ENCODE measurements at regions not wholly inside any gene's neighbourhood (a gene's known extent, or its start where the extent isn't known, plus 50 kb on each side); places are given as distances from the start of the nearest gene placed in this dataset.

DNA sequence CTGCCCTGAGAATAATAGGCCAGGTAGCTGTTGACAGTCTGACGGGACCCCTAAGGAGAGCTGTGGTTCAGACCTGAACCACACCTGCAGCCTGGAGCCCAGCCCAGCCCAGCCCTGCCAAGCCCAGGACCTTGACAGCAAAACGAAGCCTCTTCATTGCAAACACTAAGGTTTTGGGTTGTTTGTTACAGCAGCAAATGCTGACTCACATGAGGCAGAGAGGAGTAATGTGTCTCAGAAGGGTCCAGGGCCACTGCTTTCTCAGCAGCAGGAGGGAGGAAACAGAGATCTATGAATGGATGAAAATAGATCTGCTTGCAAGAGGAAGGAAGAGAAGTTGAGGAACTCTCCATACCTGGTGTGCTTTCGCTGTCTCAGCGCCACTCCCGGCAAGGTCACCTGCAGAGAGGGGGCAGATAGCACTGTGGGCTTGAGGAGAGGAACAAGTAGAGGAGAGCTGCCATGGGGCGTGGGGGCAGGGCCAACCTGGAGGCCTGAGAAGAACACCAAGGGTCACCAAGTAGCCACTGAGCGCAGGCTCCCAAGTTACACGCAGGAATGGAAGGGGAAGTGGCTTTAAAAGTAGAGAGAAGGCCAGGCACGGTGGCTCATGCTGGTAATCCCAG, 127.2 kb downstream of the ZNF281 start:
- no peaks in the 10 kb centered on the region for H3K4me1 ChIP-seq (ENCODE audit: control insufficient read depth, insufficient read depth, low read length)
- H3K27me3 ChIP-seq (ENCODE audit: control insufficient read depth in 1 of 2, insufficient read depth in 2 of 2, low read length in 2 of 2): no peaks in the 10 kb centered on the region
- H3K4me3 ChIP-seq (ENCODE audit: low read length in 2 of 2): no peak overlapping the region
- H3K27ac ChIP-seq (ENCODE audit: low read length): no peak overlapping the region
- H3K9ac ChIP-seq (ENCODE audit: low read length in 2 of 2): no peak overlapping the region
- H3K36me3 ChIP-seq (ENCODE audit: control insufficient read depth in 2 of 2, insufficient read depth in 2 of 2, low read length in 2 of 2): no peaks in the 10 kb centered on the region
- no peaks in the 10 kb centered on the region for H3K9me3 ChIP-seq (ENCODE audit: control insufficient read depth in 2 of 2, low read length in 2 of 2)

DNA sequence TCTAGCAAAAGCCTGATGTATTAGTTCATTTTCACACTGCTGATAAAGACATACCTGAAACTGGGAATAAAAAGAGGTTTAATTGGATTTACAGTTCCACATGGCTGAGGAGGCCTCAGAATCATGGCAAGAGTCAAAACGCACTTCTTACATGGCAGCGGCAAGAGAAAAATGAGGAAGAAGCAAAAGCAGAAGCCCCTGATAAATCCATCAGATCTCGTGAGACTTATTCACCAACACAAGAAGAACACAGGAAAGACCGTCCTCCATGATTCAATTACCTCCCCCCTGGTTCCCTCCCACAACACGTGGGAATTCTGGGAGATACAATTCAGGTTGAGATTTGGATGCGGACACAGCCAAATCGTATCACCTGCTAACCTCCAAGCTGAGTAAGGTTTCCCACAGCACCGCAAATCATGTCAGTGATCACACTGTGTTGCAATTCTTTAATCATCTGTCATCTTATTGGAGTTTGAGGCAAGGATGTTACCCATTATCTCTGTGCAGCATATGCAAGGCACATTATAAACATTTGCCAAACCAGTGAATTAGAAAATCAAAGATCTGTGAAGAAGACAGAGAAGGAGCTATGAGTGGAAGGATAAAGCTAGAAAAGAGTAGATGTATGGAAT, 128.5 kb downstream of the ZNF281 start:
- Histone ChIP-seq H3K4me3 (ENCODE audit: low read length in 2 of 2) (no peak overlapping the region), H3K4me1 (ENCODE audit: control insufficient read depth, insufficient read depth, low read length) (no peaks in the 10 kb centered on the region), H3K9me3 (ENCODE audit: control insufficient read depth in 2 of 2, low read length in 2 of 2) (no peaks in the 10 kb centered on the region), H3K27ac (ENCODE audit: low read length) (no peak overlapping the region), H3K27me3 (ENCODE audit: control insufficient read depth in 1 of 2, insufficient read depth in 2 of 2, low read length in 2 of 2) (no peaks in the 10 kb centered on the region), H3K36me3 (ENCODE audit: control insufficient read depth in 2 of 2, insufficient read depth in 2 of 2, low read length in 2 of 2) (no peaks in the 10 kb centered on the region), H3K9ac (ENCODE audit: low read length in 2 of 2) (no peak overlapping the region)

DNA sequence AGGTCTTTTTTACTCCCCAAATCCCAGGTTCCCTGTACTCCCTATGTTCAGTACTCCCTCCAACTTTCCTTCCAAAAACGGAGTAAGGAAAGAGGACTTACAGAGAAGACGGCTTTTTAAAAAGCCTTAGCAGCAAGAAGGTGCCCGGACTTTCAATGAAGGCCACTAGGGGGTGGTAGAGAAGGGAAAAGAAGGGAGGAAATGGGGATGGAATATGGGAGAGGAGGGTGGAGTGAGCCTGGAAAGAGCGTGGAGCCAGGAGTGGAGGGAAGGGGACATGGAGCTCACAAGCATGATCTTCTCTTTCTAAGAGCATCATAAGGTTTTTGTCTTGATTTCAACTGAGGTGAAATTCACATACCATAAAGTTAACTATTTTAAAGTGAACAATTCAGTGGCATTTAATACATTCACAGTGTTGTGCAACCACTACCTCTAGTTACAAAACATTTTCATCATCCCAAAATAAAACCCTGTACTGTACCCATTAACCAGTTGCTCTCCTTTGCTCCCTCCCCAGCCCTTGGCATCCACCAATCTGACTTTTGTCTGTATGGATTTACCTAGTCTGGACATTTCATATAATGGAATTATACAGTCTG, 129.9 kb downstream of the ZNF281 start:
- H3K9ac ChIP-seq (ENCODE audit: low read length in 2 of 2): no peak overlapping the region
- no peaks in the 10 kb centered on the region for H3K4me1 ChIP-seq (ENCODE audit: control insufficient read depth, insufficient read depth, low read length)
- H3K27ac ChIP-seq (ENCODE audit: low read length): no peak overlapping the region
- no peaks in the 10 kb centered on the region for H3K9me3 ChIP-seq (ENCODE audit: control insufficient read depth in 2 of 2, low read length in 2 of 2)
- no peaks in the 10 kb centered on the region for H3K27me3 ChIP-seq (ENCODE audit: control insufficient read depth in 1 of 2, insufficient read depth in 2 of 2, low read length in 2 of 2)
- no peaks in the 10 kb centered on the region for H3K36me3 ChIP-seq (ENCODE audit: control insufficient read depth in 2 of 2, insufficient read depth in 2 of 2, low read length in 2 of 2)
- H3K4me3 ChIP-seq (ENCODE audit: low read length in 2 of 2): no peak overlapping the region

DNA sequence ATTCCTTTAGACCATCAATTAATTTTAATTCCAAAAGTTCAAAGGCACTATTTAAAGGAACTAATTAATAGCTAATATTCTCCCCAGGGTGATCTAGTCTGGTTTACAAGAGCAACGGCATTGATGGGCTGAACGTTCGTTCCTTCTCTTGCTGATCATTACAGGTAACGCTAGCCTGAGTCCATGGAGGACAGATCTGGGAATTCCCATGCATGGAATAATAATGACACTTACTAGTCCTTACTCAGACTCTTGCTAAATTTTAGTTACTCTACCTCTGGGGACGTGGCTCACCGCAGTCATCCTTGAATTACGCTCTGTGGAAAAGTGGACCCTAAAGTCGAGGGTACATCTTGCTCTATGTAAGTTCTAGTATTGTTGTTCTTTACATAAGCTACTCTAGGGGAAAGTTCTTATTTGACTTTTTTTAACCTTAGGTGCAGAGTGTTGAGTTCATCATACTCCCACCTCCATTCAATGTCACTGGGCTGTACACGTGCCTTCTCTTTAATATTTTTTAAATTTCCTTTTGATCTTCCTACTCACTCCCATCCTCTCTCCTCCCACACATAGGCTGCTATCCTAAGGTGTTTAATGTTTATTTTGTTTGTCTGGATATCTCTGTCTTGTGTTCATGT, 133.9 kb downstream of the ZNF281 start:
- Histone ChIP-seq H3K4me3 (ENCODE audit: low read length in 2 of 2) (no peak overlapping the region), H3K36me3 (ENCODE audit: control insufficient read depth in 2 of 2, insufficient read depth in 2 of 2, low read length in 2 of 2) (no peaks in the 10 kb centered on the region), H3K9me3 (ENCODE audit: control insufficient read depth in 2 of 2, low read length in 2 of 2) (no peaks in the 10 kb centered on the region), H3K9ac (ENCODE audit: low read length in 2 of 2) (no peak overlapping the region), H3K4me1 (ENCODE audit: control insufficient read depth, insufficient read depth, low read length) (no peaks in the 10 kb centered on the region), H3K27ac (ENCODE audit: low read length) (no peak overlapping the region), H3K27me3 (ENCODE audit: control insufficient read depth in 1 of 2, insufficient read depth in 2 of 2, low read length in 2 of 2) (no peaks in the 10 kb centered on the region)

DNA sequence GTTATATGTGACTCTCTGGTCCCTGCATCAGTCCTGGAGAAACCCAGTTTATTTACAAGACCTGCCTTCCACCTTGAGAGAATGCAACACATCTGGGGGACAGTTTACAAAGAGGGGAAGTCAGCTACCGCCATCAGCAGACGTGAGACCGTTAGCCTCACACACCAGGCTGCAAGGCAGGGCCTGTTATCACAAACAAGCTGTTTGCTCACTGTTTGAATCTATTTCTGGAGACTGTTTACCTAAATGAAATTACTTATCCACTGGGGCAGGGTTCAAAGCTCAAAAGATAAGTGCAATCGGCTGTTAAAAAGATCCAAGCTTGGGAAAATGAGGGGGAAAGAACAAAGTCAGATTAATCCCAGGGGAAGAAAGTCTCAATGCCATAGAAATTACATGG, 134.4 kb downstream of the ZNF281 start:
- Histone ChIP-seq H3K4me1 (ENCODE audit: control insufficient read depth, insufficient read depth, low read length) (no peaks in the 10 kb centered on the region), H3K9me3 (ENCODE audit: control insufficient read depth in 2 of 2, low read length in 2 of 2) (no peaks in the 10 kb centered on the region), H3K27ac (ENCODE audit: low read length) (no peak overlapping the region), H3K27me3 (ENCODE audit: control insufficient read depth in 1 of 2, insufficient read depth in 2 of 2, low read length in 2 of 2) (no peaks in the 10 kb centered on the region), H3K9ac (ENCODE audit: low read length in 2 of 2) (no peak overlapping the region), H3K4me3 (ENCODE audit: low read length in 2 of 2) (no peak overlapping the region), H3K36me3 (ENCODE audit: control insufficient read depth in 2 of 2, insufficient read depth in 2 of 2, low read length in 2 of 2) (no peaks in the 10 kb centered on the region)

DNA sequence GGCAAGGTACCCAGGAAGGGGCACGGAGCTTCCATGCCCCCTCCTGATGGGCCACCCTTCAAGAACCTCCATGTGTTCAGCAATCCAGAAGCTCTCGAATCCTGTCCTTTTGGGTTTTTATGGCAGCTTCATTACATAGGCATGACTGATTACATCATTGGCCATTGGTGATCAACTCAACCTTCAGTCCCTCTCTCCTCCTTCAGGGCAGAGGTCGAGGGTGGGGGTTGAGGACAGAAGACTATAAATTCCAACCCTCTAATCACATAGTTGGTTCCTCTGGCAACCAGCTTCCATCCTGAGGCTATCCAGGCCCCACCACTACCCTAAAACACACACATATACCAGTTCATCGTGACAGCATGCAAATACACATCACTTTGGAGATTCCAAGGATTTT, 135.7 kb downstream of the ZNF281 start:
- H3K9ac ChIP-seq (ENCODE audit: low read length in 2 of 2): no peak overlapping the region
- no peaks in the 10 kb centered on the region for H3K27me3 ChIP-seq (ENCODE audit: control insufficient read depth in 1 of 2, insufficient read depth in 2 of 2, low read length in 2 of 2)
- no peaks in the 10 kb centered on the region for H3K36me3 ChIP-seq (ENCODE audit: control insufficient read depth in 2 of 2, insufficient read depth in 2 of 2, low read length in 2 of 2)
- H3K4me1 ChIP-seq (ENCODE audit: control insufficient read depth, insufficient read depth, low read length): no peaks in the 10 kb centered on the region
- H3K9me3 ChIP-seq (ENCODE audit: control insufficient read depth in 2 of 2, low read length in 2 of 2): no peaks in the 10 kb centered on the region
- H3K4me3 ChIP-seq (ENCODE audit: low read length in 2 of 2): no peak overlapping the region
- no peak overlapping the region for H3K27ac ChIP-seq (ENCODE audit: low read length)

DNA sequence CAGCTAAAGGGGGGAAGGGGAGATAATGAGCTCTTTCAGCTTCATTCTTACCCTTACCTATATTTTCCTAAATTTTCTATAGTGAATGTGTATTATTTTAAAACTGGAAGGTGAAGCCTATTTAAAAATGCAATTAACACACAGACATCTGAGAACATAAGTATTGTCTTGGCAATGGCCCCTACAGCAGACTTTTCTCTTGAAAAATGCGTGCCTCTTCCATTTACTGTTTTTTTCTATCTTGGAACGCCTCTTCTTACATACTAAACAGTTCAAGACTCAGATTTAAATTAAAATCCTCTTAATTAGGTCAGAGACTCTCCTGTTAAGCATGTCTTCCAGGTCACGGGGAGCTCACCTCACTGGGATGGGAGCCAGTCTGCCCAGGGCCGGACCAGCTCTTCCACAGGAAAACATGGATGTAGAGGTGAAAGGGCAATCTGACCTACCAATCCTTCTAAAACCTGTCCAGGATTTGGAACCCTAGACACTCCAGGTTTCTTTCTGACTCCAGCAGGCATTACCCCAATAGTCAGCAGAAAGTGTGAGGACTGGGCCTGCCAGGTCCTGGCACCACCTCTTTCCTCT, 137.3 kb downstream of the ZNF281 start:
- Histone ChIP-seq H3K4me1 (ENCODE audit: control insufficient read depth, insufficient read depth, low read length) (no peaks in the 10 kb centered on the region), H3K36me3 (ENCODE audit: control insufficient read depth in 2 of 2, insufficient read depth in 2 of 2, low read length in 2 of 2) (no peaks in the 10 kb centered on the region), H3K27me3 (ENCODE audit: control insufficient read depth in 1 of 2, insufficient read depth in 2 of 2, low read length in 2 of 2) (no peaks in the 10 kb centered on the region), H3K27ac (ENCODE audit: low read length) (no peak overlapping the region), H3K9ac (ENCODE audit: low read length in 2 of 2) (no peak overlapping the region), H3K9me3 (ENCODE audit: control insufficient read depth in 2 of 2, low read length in 2 of 2) (no peaks in the 10 kb centered on the region), H3K4me3 (ENCODE audit: low read length in 2 of 2) (no peak overlapping the region)

DNA sequence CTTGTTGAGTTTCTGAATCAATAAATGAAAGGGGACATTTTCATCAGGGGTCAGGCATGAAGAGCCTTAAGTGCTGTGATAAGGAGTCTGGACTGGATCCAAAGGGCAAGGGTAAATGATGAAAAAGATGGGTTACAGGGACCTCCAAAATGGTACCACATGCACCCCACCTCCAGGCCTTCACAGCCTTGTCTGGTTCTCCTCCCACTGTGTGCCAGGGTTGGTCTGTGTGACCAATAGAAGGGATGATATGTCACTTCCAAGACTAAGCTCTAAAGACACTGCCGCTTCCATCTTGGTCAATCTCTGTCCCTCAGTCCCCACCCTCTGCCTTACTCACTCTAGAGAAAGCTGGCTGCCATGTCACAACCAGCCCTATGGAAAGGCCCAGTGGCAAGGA, 140.6 kb downstream of the ZNF281 start:
- Histone ChIP-seq H3K27me3 (ENCODE audit: control insufficient read depth in 1 of 2, insufficient read depth in 2 of 2, low read length in 2 of 2) (no peaks in the 10 kb centered on the region), H3K9ac (ENCODE audit: low read length in 2 of 2) (no peak overlapping the region), H3K27ac (ENCODE audit: low read length) (no peak overlapping the region), H3K4me3 (ENCODE audit: low read length in 2 of 2) (no peak overlapping the region), H3K4me1 (ENCODE audit: control insufficient read depth, insufficient read depth, low read length) (no peaks in the 10 kb centered on the region), H3K36me3 (ENCODE audit: control insufficient read depth in 2 of 2, insufficient read depth in 2 of 2, low read length in 2 of 2) (no peaks in the 10 kb centered on the region), H3K9me3 (ENCODE audit: control insufficient read depth in 2 of 2, low read length in 2 of 2) (no peaks in the 10 kb centered on the region)

DNA sequence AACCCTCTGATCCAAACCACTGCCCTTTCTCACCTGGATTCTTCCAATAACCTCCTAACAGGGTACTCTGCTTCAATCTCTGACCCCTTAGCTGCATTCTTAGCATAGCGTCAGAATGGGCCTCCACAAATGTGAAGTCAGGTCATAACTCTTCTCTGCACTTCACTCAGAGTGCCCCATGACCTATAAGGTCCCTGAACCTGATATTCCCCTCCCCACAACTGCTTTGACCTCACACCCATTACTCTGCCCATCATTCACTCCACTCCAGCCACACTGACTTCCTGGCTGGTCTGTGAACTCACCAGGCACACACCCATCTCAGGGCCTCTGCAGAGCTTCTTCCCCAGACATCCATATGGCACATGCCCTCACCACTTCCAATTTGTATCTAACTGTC, 141.9 kb downstream of the ZNF281 start:
- Histone ChIP-seq H3K4me1 (ENCODE audit: control insufficient read depth, insufficient read depth, low read length) (no peaks in the 10 kb centered on the region), H3K27me3 (ENCODE audit: control insufficient read depth in 1 of 2, insufficient read depth in 2 of 2, low read length in 2 of 2) (no peaks in the 10 kb centered on the region), H3K36me3 (ENCODE audit: control insufficient read depth in 2 of 2, insufficient read depth in 2 of 2, low read length in 2 of 2) (no peaks in the 10 kb centered on the region), H3K27ac (ENCODE audit: low read length) (no peak overlapping the region), H3K9ac (ENCODE audit: low read length in 2 of 2) (no peak overlapping the region), H3K9me3 (ENCODE audit: control insufficient read depth in 2 of 2, low read length in 2 of 2) (no peaks in the 10 kb centered on the region), H3K4me3 (ENCODE audit: low read length in 2 of 2) (no peak overlapping the region)

DNA sequence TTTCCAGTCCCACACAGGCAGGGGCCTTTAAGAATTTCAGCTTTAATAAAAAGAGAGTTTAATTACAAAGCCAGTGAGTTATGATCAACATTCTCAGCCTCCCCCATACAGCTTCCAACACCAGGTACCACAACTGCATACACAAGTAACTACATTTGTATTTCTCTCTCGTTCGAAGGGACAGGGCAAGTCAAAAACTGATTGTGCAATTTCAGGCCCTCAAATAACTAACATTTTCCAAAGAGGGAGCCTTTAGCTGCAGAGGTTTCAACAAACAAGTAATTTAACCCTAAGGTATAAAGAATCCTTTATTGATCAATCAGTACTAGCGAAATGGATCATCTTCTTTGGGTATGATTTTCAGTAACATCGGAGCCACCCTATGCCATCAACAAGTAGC, 142.4 kb downstream of the ZNF281 start:
- Histone ChIP-seq H3K9ac (ENCODE audit: low read length in 2 of 2) (no peak overlapping the region), H3K4me1 (ENCODE audit: control insufficient read depth, insufficient read depth, low read length) (no peaks in the 10 kb centered on the region), H3K4me3 (ENCODE audit: low read length in 2 of 2) (no peak overlapping the region), H3K27me3 (ENCODE audit: control insufficient read depth in 1 of 2, insufficient read depth in 2 of 2, low read length in 2 of 2) (no peaks in the 10 kb centered on the region), H3K9me3 (ENCODE audit: control insufficient read depth in 2 of 2, low read length in 2 of 2) (no peaks in the 10 kb centered on the region), H3K36me3 (ENCODE audit: control insufficient read depth in 2 of 2, insufficient read depth in 2 of 2, low read length in 2 of 2) (no peaks in the 10 kb centered on the region), H3K27ac (ENCODE audit: low read length) (no peak overlapping the region)
